ENCODE measurements at regions not wholly inside any gene's neighbourhood (a gene's known extent, or its start where the extent isn't known, plus 50 kb on each side); places are given as distances from the start of the nearest gene placed in this dataset.

DNA sequence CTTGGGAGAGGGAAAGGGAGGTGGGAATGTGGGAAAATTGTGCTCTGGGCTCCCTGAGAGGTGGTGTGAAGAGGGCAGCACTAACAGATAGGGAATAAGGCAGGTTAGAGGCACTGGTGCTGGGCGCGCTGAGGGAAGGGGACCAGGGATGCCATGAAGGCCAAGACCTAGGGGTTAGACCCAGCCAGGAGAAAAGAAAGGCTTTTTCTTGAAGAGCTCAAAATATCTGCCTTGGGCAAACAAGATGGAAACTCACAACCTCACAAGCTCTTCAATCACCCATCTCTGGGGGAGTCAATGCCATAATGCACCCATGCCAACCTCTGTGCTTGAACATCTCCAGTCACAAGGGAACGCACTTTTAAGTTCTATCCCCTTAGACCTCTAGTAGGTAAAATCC, 363.6 kb upstream of the CHD6 start:
- ATAC-seq (ENCODE audit: low read depth) = no peak
- no peak overlapping the region for H3K4me3 Mint-ChIP-seq
- no peak for DNase-seq
- no peaks in the 10 kb centered on the region for H3K36me3 Mint-ChIP-seq
- POLR2A ChIA-PET = no interaction called here
- no peaks in the 10 kb centered on the region for H3K4me1 Mint-ChIP-seq
- H3K27ac Mint-ChIP-seq = no peak overlapping the region
- no peaks in the 10 kb centered on the region for H3K9me3 Mint-ChIP-seq
- H3K27me3 Mint-ChIP-seq = no peaks in the 10 kb centered on the region

DNA sequence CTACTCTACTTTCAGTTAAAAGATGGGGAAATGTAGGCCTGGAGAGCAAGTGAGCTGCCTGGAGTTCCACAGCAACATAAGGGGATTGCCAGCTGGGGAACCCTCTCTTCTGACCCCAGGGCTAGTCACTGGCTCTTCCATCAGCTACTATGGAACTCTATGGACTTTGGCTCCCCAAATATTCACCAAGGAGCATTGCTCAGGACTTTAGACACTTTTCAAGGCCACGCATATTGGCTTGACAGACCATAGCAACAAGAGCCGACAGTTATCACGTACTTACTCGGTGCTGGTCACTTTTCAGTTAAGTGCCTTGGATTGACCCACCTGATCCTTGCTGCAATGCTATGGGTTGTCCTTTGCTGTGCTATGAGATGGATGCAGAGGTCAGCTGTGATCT, 360.7 kb upstream of the CHD6 start:
- no peaks in the 10 kb centered on the region for H3K36me3 Mint-ChIP-seq
- DNase-seq = no peak
- H3K9me3 Mint-ChIP-seq = no peaks in the 10 kb centered on the region
- no peak overlapping the region for H3K27ac Mint-ChIP-seq
- no peaks in the 10 kb centered on the region for H3K27me3 Mint-ChIP-seq
- ATAC-seq (ENCODE audit: low read depth) = no peak
- H3K4me1 Mint-ChIP-seq = no peaks in the 10 kb centered on the region
- POLR2A ChIA-PET = no interaction called here
- H3K4me3 Mint-ChIP-seq = no peak overlapping the region

DNA sequence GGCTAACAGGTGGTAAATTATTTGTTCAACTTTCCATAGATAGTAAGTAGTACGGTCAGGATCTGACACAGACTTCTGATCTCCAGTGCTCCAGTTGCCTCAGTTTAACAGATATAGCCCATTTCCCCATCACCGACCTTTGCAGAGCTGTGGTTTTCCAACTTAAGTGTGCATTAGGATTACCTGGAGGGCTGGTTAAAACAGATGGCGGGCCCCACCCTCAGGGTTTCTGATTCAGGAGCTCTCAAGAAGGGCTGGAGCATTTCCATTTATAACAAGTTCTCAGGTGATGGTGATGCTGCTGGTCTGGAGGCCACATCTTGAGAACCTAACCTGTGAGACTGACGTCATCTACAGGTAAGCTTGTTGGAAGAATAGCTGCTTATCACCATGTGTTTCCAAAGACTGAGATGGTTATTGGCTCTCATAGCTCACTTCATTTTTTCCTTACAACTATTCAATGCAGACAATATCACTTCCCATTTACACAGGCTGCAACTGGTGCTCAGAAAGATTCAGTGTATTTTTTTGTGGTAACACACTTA, 360.1 kb upstream of the CHD6 start:
- Mint-ChIP-seq H3K9me3 (no peaks in the 10 kb centered on the region), H3K27ac (no peak overlapping the region), H3K4me1 (no peaks in the 10 kb centered on the region), H3K4me3 (no peak overlapping the region), H3K36me3 (no peaks in the 10 kb centered on the region), H3K27me3 (no peaks in the 10 kb centered on the region)
- DNase-seq (no peak), ATAC-seq (ENCODE audit: low read depth) (no peak)
- POLR2A ChIA-PET = no interaction called here

DNA sequence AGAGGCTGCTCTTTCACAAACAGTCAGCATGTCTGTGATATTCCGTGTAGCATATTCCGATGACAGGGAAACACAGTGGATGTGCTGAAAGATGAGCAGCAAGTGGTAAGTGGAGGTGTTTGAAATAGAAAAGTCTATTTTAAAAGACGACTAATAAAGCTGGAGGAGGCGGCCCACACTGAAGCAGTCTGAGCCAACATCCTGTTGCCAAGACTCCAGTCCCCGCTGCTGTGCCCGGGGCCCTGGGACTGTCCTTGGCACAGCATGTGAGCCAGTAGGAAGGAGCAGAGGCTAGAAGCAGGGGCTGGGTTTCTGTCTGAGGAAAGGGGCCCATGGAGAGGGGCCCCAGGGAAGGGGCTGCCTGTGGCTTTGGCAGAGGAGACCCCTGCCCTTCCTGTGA, 351.5 kb upstream of the CHD6 start:
- no peaks in the 10 kb centered on the region for H3K36me3 Mint-ChIP-seq
- no peak for ATAC-seq (ENCODE audit: low read depth)
- no peak overlapping the region for H3K27ac Mint-ChIP-seq
- no peaks in the 10 kb centered on the region for H3K27me3 Mint-ChIP-seq
- POLR2A ChIA-PET = no interaction called here
- H3K4me1 Mint-ChIP-seq = no peaks in the 10 kb centered on the region
- DNase-seq = no peak
- peaks cover 3% of the 10 kb centered on the region for H3K9me3 Mint-ChIP-seq
- no peak overlapping the region for H3K4me3 Mint-ChIP-seq

DNA sequence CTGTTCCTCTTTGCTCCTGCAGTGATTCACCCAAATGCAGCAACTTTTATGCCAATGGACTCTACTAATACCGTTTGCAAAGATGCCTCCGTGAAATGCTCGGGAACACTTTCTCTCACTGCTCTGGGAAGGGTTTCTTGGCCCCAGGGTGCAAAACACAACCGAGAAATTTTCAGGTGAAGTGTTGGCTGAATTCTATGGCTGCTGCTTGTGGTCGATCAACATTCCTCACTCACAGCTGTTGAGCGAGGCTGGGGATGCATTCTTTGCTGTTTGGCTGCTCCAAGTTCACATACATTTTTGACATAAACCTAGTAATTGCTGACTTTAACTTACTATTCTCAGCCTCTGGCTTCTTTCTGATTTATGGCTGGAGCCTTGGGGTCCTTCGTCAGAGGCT, 342.0 kb upstream of the CHD6 start:
- Mint-ChIP-seq H3K27ac (no peak overlapping the region), H3K4me3 (no peak overlapping the region)
- no peak for ATAC-seq (ENCODE audit: low read depth)

DNA sequence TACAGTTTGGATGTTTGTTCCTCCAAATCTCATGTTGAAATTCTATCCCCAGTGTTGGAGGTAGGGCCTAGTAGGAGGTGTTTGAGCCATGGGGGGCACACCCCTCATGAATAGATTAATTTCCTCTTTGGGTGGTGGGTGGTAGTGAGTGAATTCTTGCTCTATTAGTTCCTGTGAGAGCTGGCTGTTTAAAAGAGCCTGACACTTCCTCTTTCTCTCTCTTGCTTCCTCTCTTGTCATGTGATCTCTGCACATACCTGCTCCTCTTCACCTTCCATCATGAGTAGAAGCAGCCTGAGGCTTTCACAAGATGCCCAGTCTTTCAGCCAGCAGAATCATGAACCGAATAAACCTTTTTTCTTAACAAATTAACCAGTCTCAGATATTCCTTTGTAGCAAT, 340.2 kb upstream of the CHD6 start:
- ATAC-seq (ENCODE audit: low read depth) = no peak
- no peak for DNase-seq
- POLR2A ChIA-PET = no interaction called here
- Mint-ChIP-seq H3K27me3 (no peaks in the 10 kb centered on the region), H3K4me3 (no peak overlapping the region), H3K27ac (no peak overlapping the region), H3K9me3 (no peaks in the 10 kb centered on the region), H3K4me1 (no peaks in the 10 kb centered on the region), H3K36me3 (no peaks in the 10 kb centered on the region)

More for the DNA sequence above, 342.0 kb upstream of the CHD6 start:
- Mint-ChIP-seq H3K9me3 (no peaks in the 10 kb centered on the region), H3K36me3 (no peaks in the 10 kb centered on the region), H3K4me1 (no peaks in the 10 kb centered on the region), H3K27me3 (no peaks in the 10 kb centered on the region)
- no peak for DNase-seq
- POLR2A ChIA-PET = no interaction called here

DNA sequence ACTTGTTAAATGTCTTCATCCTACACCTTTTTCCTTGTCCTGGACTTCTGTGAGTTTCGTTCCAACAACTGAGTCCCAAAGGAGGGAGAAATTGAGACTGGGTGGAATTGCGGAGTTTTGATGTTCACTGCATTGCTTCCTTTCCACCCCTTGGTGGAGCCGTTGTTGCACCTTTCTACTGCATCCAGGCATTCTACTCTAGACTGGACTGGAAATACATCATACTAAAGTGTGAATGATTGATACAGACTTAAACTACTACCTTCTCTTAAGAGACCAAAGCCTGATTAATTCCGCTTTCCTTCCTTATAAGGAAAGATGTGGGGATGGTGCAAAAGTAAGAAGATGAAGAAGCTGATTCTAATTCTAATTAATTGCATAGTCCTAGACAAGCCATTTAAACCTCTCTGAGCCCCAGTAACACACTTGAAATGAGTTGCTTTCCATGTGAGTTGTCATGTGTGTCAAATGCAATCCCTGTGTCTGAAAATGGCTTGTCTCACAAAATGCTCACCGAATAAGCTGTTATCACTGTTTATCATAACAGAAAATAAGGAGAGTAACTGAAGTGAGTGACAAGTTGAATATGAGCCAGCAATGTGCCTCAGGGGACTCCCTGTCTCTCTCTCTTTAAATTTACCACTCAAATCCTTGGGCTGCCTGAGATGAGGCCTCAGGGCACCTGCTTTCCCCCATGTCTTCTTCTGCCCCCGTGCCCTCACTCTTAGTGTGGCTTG, 338.3 kb upstream of the CHD6 start:
- Mint-ChIP-seq H3K27me3 (no peaks in the 10 kb centered on the region), H3K36me3 (no peaks in the 10 kb centered on the region), H3K4me3 (no peak overlapping the region), H3K4me1 (no peaks in the 10 kb centered on the region), H3K9me3 (no peaks in the 10 kb centered on the region), H3K27ac (no peak overlapping the region)
- ATAC-seq (ENCODE audit: low read depth) = no peak
- DNase-seq = no peak
- POLR2A ChIA-PET = no interaction called here

DNA sequence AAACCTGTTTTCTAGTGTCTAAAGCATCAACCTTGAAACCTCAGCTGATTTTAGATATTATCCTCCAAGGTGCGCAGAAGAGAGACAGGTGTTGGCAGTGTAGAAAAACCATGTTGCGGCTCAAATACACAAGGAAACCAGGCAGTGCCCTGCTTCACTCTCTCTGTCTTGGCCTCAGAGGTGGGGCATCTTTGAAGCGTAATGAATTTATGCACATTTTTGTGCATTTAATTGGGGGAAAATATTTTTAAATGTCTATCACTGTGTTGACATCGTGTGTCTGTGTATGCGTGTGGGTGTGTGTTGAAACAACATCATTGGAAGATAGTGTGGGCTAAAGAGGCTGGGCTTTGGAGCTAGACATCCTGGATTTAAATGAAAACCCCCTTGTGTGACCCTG, 334.0 kb upstream of the CHD6 start:
- H3K27ac Mint-ChIP-seq = no peak overlapping the region
- ATAC-seq (ENCODE audit: low read depth) (no peak), DNase-seq (no peak)
- no peaks in the 10 kb centered on the region for H3K27me3 Mint-ChIP-seq
- no peak overlapping the region for H3K4me3 Mint-ChIP-seq
- H3K9me3 Mint-ChIP-seq = no peaks in the 10 kb centered on the region
- POLR2A ChIA-PET = no interaction called here
- no peaks in the 10 kb centered on the region for H3K36me3 Mint-ChIP-seq
- H3K4me1 Mint-ChIP-seq = no peaks in the 10 kb centered on the region

DNA sequence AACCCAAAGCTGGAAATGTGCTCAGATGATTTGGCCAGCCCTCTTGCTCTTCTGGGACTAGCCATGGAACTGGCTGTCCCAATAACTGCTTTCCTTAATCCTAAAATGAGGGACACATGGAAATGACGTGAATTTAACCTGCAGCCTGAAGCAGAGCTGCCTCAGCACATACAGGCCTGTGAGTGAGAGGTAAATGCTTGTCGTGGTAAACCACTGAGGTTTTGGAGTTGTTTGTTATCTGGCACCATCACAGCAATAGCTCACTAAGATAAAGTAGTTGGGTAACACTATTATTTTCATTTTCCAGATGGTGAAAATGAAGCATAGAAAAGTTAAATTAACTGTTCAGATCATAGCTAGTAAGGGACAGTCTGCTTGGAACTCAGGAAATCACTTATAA, 333.4 kb upstream of the CHD6 start:
- POLR2A ChIA-PET = no interaction called here
- Mint-ChIP-seq H3K36me3 (no peaks in the 10 kb centered on the region), H3K9me3 (no peaks in the 10 kb centered on the region), H3K4me1 (no peaks in the 10 kb centered on the region), H3K27me3 (no peaks in the 10 kb centered on the region), H3K4me3 (no peak overlapping the region), H3K27ac (no peak overlapping the region)
- DNase-seq = no peak
- no peak for ATAC-seq (ENCODE audit: low read depth)

DNA sequence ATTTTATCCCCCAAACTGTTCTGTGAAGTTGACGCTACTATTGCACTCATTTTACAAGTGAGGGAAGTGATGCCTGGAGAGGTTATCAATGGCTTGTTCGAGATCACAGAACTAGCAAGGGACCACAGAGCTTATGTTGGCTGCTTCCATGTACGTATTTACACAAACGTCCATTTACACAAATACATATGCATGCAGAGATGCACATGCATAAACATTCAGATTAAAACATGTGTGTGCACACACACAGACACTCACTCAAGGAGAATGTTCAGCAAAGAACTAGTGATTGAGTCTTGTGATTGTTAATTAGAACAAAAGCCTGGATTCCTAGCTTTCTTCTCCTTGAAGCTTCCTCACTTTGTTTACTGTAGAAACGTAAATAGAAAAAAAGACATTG, 321.5 kb upstream of the CHD6 start:
- Mint-ChIP-seq H3K27ac (no peak overlapping the region), H3K27me3 (no peaks in the 10 kb centered on the region), H3K36me3 (no peaks in the 10 kb centered on the region), H3K4me3 (no peak overlapping the region), H3K4me1 (no peaks in the 10 kb centered on the region), H3K9me3 (no peaks in the 10 kb centered on the region)
- POLR2A ChIA-PET = no interaction called here
- ATAC-seq (ENCODE audit: low read depth) (no peak), DNase-seq (no peak)

DNA sequence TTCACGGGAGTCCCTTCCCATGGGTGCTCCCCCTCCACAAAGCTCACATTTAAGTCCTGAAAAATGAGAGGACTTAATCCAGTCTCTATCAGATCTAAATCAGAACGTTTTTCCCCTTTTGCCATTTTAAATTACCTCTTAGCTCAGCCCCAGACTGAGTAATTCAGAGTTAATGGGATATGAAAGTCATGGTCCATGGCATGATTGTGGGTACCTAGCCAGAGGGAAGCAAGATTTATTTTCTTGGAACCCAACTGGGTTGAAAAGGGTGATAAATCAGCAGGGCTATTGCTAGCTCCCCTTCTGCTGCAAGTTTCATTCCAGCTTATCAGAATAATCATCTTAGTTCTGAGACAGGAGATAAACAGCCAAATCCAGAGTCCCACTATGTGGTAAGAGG, 320.2 kb upstream of the CHD6 start:
- DNase-seq (no peak), ATAC-seq (ENCODE audit: low read depth) (no peak)
- POLR2A ChIA-PET = no interaction called here
- Mint-ChIP-seq H3K4me3 (no peak overlapping the region), H3K36me3 (no peaks in the 10 kb centered on the region), H3K27ac (no peak overlapping the region), H3K27me3 (peaks cover 2% of the 10 kb centered on the region), H3K4me1 (no peaks in the 10 kb centered on the region), H3K9me3 (no peaks in the 10 kb centered on the region)

DNA sequence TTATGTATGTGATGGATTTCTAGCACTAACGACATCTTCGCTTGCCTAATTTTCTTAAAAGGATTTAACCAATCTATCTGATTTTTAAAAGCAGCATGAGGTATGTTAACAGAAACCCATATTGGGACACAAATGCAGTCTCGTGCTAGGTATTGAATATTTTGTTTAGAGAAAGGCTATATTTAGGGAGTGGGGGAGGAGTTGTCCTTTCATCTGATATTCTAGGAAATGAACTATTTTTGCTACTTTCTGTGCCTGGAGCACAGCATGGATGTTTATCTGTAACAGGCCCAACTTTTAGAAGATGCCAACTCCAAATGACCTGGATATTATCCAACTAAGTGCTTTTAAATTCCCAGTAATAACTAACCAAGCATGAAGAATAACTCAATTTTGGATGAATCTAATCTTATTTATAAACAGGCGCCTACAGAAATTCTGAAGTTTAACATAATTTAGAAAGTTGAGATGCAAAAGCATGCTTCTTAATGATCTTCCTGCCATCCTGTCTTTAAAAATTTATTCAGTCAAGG, 317.1 kb upstream of the CHD6 start:
- ATAC-seq (ENCODE audit: low read depth) (no peak), DNase-seq (no peak)
- no peak overlapping the region for H3K4me3 Mint-ChIP-seq
- no peak overlapping the region for H3K27ac Mint-ChIP-seq
- peaks cover 2% of the 10 kb centered on the region for H3K27me3 Mint-ChIP-seq
- H3K9me3 Mint-ChIP-seq = no peaks in the 10 kb centered on the region
- no peaks in the 10 kb centered on the region for H3K36me3 Mint-ChIP-seq
- POLR2A ChIA-PET = no interaction called here
- H3K4me1 Mint-ChIP-seq = no peaks in the 10 kb centered on the region

DNA sequence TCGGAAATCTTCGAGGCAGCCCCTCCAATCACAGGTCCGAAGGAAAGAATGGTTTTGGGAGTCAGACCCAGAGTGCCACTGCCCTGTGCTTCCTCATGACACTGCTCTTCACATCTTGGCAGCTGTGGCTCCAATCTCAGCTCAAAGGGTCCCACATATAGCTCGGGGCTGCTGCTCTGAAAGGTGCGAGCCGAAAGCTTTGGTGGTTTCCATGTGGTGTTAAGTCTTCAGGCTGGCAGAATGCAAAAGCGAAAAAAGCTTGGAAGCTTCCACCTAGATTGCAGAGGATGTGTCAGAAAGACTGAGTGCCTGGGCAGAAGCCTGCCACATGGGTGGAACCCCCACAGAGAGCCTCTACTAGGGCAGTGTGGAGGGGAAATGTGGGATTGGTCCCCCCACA, 314.3 kb upstream of the CHD6 start:
- no peaks in the 10 kb centered on the region for H3K4me1 Mint-ChIP-seq
- no peak overlapping the region for H3K4me3 Mint-ChIP-seq
- H3K27me3 Mint-ChIP-seq = peaks cover 2% of the 10 kb centered on the region
- H3K27ac Mint-ChIP-seq = no peak overlapping the region
- H3K9me3 Mint-ChIP-seq = no peaks in the 10 kb centered on the region
- no peak for DNase-seq
- ATAC-seq (ENCODE audit: low read depth) = no peak
- H3K36me3 Mint-ChIP-seq = no peaks in the 10 kb centered on the region
- POLR2A ChIA-PET = no interaction called here

DNA sequence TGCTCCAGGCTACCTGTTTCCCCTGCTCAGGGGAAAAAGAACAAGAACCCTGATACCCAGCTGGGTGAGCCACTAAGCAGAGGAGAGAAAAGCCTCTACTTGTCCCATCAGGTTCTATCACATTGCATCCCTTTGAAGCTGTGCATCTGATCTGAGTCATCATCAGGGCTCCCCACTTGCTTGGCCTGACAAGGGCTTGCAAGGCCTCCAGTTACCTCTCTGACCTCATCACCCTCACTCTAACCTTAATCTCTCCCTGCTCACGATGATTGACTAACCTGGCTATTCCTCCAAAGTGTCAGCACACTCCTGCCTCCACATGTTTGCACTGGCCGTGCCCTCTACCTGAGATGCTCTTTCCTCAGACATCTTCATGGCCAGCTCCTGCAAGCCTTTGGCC, 309.5 kb upstream of the CHD6 start:
- no peak for DNase-seq
- POLR2A ChIA-PET = no interaction called here
- Mint-ChIP-seq H3K36me3 (no peaks in the 10 kb centered on the region), H3K27ac (no peak overlapping the region), H3K9me3 (no peaks in the 10 kb centered on the region), H3K4me3 (no peak overlapping the region), H3K4me1 (no peaks in the 10 kb centered on the region), H3K27me3 (no peaks in the 10 kb centered on the region)
- ATAC-seq (ENCODE audit: low read depth) = no peak

DNA sequence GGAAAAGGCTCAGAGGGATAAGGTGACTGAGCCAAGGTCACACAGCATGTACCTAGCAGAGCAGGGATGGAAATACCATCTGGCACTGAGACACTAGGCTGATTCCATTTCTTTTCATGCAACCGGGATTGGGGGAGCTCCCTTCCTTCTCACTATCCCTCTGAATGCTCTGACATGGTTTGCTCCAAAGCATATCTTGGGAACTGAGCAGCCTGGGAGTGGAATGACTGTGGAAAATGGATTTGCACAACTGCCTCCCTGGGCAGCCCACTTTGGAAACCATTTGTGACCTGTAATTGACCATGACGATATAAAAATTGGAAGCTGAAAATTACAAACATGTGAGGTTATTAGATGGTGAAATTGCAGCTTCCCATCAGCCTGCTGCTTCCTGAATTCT, 309.0 kb upstream of the CHD6 start:
- Mint-ChIP-seq H3K4me1 (no peaks in the 10 kb centered on the region), H3K27ac (no peak overlapping the region), H3K9me3 (no peaks in the 10 kb centered on the region), H3K27me3 (no peaks in the 10 kb centered on the region), H3K4me3 (no peak overlapping the region), H3K36me3 (no peaks in the 10 kb centered on the region)
- DNase-seq (no peak), ATAC-seq (ENCODE audit: low read depth) (no peak)
- POLR2A ChIA-PET = no interaction called here
